ENCODE measurements at regions not wholly inside any gene's neighbourhood (a gene's known extent, or its start where the extent isn't known, plus 50 kb on each side); places are given as distances from the start of the nearest gene placed in this dataset.

DNA sequence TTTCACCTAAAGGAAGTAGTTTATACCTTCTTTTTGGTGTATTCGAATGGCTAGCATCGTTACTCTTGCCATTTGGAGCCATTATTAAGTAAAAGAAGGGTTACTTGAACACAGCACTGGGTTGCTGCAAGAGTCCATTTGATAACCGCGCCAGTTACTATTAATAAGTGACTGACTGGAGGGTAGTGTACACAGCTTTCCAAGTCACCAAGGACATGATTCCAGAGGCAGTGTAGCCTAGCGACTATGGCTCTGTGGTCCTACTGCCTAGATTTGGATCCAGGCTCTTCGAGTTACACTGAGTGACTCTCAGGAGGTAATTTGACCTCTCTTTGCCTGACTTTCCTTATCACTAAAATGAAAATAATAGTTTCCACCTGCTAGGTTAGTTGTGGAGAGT lies 206.8 kb downstream of the MEIS1 start:
- H3K9me1 ChIP-seq (ENCODE audit: insufficient read depth, low read length), result no peaks in the 10 kb centered on the region
- no peak overlapping the region for H2AK9ac ChIP-seq (replicated peaks; ENCODE audit: low read depth, low read length, poor library complexity)
- no peak overlapping the region for H2AK5ac ChIP-seq (ENCODE audit: low read depth, low read length)
- no peak overlapping the region for H3K56ac ChIP-seq (ENCODE audit: extremely low read depth, insufficient read depth, low read length)
- no peak overlapping the region for H3K4me2 ChIP-seq (ENCODE audit: low read depth, low read length)
- no peak for TF ChIP-seq MAFK (IDR thresholded peaks at IDR 0.05; ENCODE audit: low read depth, low read length)
- TF ChIP-seq, protein P1, sequence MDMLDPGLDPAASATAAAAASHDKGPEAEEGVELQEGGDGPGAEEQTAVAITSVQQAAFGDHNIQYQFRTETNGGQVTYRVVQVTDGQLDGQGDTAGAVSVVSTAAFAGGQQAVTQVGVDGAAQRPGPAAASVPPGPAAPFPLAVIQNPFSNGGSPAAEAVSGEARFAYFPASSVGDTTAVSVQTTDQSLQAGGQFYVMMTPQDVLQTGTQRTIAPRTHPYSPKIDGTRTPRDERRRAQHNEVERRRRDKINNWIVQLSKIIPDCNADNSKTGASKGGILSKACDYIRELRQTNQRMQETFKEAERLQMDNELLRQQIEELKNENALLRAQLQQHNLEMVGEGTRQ (IDR thresholded peaks at IDR 0.05; ENCODE audit: low read depth, low read length), result no peak
- no peak for TF ChIP-seq POLR2A (IDR thresholded peaks at IDR 0.05; ENCODE audit: low read depth, low read length)
- no peak for TF ChIP-seq CHD1 (IDR thresholded peaks at IDR 0.05; ENCODE audit: low read depth, low read length)
- TF ChIP-seq RCOR1 (IDR thresholded peaks at IDR 0.05; ENCODE audit: insufficient replicate concordance, low read length), result no peak
- TF ChIP-seq BHLHE40 (IDR thresholded peaks at IDR 0.05; ENCODE audit: low read depth, low read length), result no peak
- TF ChIP-seq SMC3 (IDR thresholded peaks at IDR 0.05; ENCODE audit: low read depth, low read length), result no peak
- no peak for TF ChIP-seq MAZ (IDR thresholded peaks at IDR 0.05; ENCODE audit: borderline replicate concordance, low read depth, low read length)
- TF ChIP-seq RAD21 (IDR thresholded peaks at IDR 0.05; ENCODE audit: low read length), result no peak
- TF ChIP-seq, protein P2, sequence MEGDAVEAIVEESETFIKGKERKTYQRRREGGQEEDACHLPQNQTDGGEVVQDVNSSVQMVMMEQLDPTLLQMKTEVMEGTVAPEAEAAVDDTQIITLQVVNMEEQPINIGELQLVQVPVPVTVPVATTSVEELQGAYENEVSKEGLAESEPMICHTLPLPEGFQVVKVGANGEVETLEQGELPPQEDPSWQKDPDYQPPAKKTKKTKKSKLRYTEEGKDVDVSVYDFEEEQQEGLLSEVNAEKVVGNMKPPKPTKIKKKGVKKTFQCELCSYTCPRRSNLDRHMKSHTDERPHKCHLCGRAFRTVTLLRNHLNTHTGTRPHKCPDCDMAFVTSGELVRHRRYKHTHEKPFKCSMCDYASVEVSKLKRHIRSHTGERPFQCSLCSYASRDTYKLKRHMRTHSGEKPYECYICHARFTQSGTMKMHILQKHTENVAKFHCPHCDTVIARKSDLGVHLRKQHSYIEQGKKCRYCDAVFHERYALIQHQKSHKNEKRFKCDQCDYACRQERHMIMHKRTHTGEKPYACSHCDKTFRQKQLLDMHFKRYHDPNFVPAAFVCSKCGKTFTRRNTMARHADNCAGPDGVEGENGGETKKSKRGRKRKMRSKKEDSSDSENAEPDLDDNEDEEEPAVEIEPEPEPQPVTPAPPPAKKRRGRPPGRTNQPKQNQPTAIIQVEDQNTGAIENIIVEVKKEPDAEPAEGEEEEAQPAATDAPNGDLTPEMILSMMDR (conservative IDR thresholded peaks at IDR 0.05; ENCODE audit: low read depth, low read length), result no peak
- no peak for TF ChIP-seq CEBPB (IDR thresholded peaks at IDR 0.05; ENCODE audit: low read depth, low read length)
- no peak for TF ChIP-seq MXI1 (IDR thresholded peaks at IDR 0.05; ENCODE audit: borderline replicate concordance, low read depth, low read length)
- no peak for TF ChIP-seq NFE2L2 (IDR thresholded peaks at IDR 0.05; ENCODE audit: low read depth, low read length)
- no peak for TF ChIP-seq RFX5 (IDR thresholded peaks at IDR 0.05; ENCODE audit: low read depth, low read length)
- no peak for TF ChIP-seq FOS (IDR thresholded peaks at IDR 0.05; ENCODE audit: low read depth, low read length)
- no peak for TF ChIP-seq ELK1 (IDR thresholded peaks at IDR 0.05; ENCODE audit: borderline replicate concordance, low read depth, low read length)
- ChIA-PET POLR2A (ENCODE audit: unreplicated experiment) (no interaction called here), CTCF (no interaction called here)
- ATAC-seq (ENCODE audit: low read depth) (no peak), DNase-seq (no peak)
- H2BK15ac ChIP-seq (ENCODE audit: low read depth, low read length), result no peak overlapping the region
- no peak overlapping the region for H2BK5ac ChIP-seq (ENCODE audit: low read depth, low read length, poor library complexity, severe bottlenecking)
- H3K18ac ChIP-seq (ENCODE audit: low read depth, low read length), result no peak overlapping the region
- no peak overlapping the region for H3K4ac ChIP-seq (ENCODE audit: low read depth, low read length)
- BruUV-seq (replicated peaks), result no TSS peak
- H3K79me1 ChIP-seq (ENCODE audit: low read depth in 1 of 2, low read length in 2 of 2), result no peaks in the 10 kb centered on the region
- H3K9me3 ChIP-seq (ENCODE audit: control insufficient read depth, insufficient read depth, low read length), result no peaks in the 10 kb centered on the region
- no peak overlapping the region for H3K27ac ChIP-seq (ENCODE audit: insufficient read depth, low read length)
- in situ Hi-C loops (cut with MboI; ENCODE audit: low sequenced_read_pairs) (no loop called here), intact Hi-C loops (cut with micrococcal nuclease) (loop anchor here (5.0 kb wide), 1 partner anchor 61 kb away; no protein-coding TSS in a partner anchor), dilution Hi-C loops (cut with HindIII; ENCODE audit: low sequenced_read_pairs, unreplicated experiment) (no loop called here)
- no peak overlapping the region for H2AFZ ChIP-seq (replicated peaks; ENCODE audit: low read length, poor library complexity)
- H3K23ac ChIP-seq (ENCODE audit: low read depth, low read length), result no peak overlapping the region
- H4K91ac ChIP-seq (ENCODE audit: insufficient read depth, low read depth, low read length), result no peak overlapping the region
- no peaks in the 10 kb centered on the region for H3K4me1 ChIP-seq (ENCODE audit: control insufficient read depth, insufficient read depth, low read length)
- H3K9ac ChIP-seq (ENCODE audit: low read depth, low read length), result no peak overlapping the region
- no peak overlapping the region for H3K14ac ChIP-seq (replicated peaks; ENCODE audit: low read depth, low read length)
- no peaks in the 10 kb centered on the region for H3K36me3 ChIP-seq (ENCODE audit: control insufficient read depth, insufficient read depth, low read length)
- no peaks in the 10 kb centered on the region for H4K20me1 ChIP-seq (ENCODE audit: insufficient read depth, low read length)
- no peak overlapping the region for H4K8ac ChIP-seq (ENCODE audit: low read depth in 2 of 2, low read length in 2 of 2)
- no peak overlapping the region for H4K5ac ChIP-seq (ENCODE audit: low read depth, low read length)
- H2BK20ac ChIP-seq (ENCODE audit: low read depth, low read length), result no peak overlapping the region
- no peak overlapping the region for H3K4me3 ChIP-seq (ENCODE audit: insufficient read depth, low read depth, low read length)
- H3K27me3 ChIP-seq (ENCODE audit: control insufficient read depth, insufficient read depth, low read length), result no peaks in the 10 kb centered on the region
- whole genome bisulfite sequencing, 2 experiments (ENCODE audit: extremely low coverage in 2 of 2, insufficient read length in 1 of 2), result no CpG with 5 or more reads among the region's 6 CpGs
- no peak overlapping the region for H2BK120ac ChIP-seq (ENCODE audit: low read depth, low read length)

All from IMR-90 (cell line).